ENCODE measurements at regions not wholly inside any gene's neighbourhood (a gene's known extent, or its start where the extent isn't known, plus 50 kb on each side); places are given as distances from the start of the nearest gene placed in this dataset.
"Not testable (repeated sequence)": the region's sequence is repeated elsewhere in the genome, so short reads cannot be mapped to it uniquely, and the experiment has no call there.

- no peaks in the 10 kb centered on the region for H3K9me3 Mint-ChIP-seq
- DNase-seq (ENCODE audit: low spot score in 2 of 2) = no peak
- no peaks in the 10 kb centered on the region for H3K4me1 Mint-ChIP-seq
- no peak for ATAC-seq (ENCODE audit: low read depth)
- H3K27me3 Mint-ChIP-seq = no peaks in the 10 kb centered on the region
- H3K36me3 Mint-ChIP-seq = no peaks in the 10 kb centered on the region
- no peak overlapping the region for H3K27ac Mint-ChIP-seq
- H3K4me3 Mint-ChIP-seq = no peak overlapping the region
Observed at GRCh38 chrX:122880952-122881351, 303.1 kb upstream of the GRIA3 start.

DNA sequence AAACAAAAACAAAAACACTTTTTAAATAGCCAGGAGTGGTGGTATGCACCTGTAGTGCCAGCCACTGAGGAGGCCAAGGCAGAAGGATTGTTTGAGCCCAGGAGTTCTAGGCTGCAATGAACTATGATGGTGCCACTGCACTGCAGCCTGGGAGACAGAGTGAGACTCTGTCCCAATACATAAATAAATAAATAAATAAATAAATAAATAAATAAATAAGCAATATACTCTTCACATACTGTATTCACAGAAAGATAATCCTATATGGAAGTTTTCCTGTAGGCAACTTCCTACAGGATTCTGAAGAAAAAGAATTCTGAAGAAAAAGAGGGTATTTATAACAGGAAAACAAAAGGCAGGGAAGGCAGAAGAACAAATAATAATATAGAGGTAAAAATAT lies 293.3 kb upstream of the GRIA3 start:
- DNase-seq (ENCODE audit: low spot score in 2 of 2) (no peak), ATAC-seq (ENCODE audit: low read depth) (no peak)
- H3K9me3 Mint-ChIP-seq = peaks cover 4% of the 10 kb centered on the region
- no peak overlapping the region for H3K4me3 Mint-ChIP-seq
- no peaks in the 10 kb centered on the region for H3K4me1 Mint-ChIP-seq
- no peaks in the 10 kb centered on the region for H3K36me3 Mint-ChIP-seq
- H3K27me3 Mint-ChIP-seq = no peaks in the 10 kb centered on the region
- no peak overlapping the region for H3K27ac Mint-ChIP-seq

- H3K36me3 Mint-ChIP-seq = no peaks in the 10 kb centered on the region
- H3K27me3 Mint-ChIP-seq = no peaks in the 10 kb centered on the region
- peaks cover 5% of the 10 kb centered on the region for H3K9me3 Mint-ChIP-seq
- no peak overlapping the region for H3K4me3 Mint-ChIP-seq
- ATAC-seq (ENCODE audit: low read depth) (no peak), DNase-seq (ENCODE audit: low spot score in 2 of 2) (no peak)
- H3K27ac Mint-ChIP-seq = no peak overlapping the region
- no peaks in the 10 kb centered on the region for H3K4me1 Mint-ChIP-seq
Observed at GRCh38 chrX:122906726-122907125, 277.4 kb upstream of the GRIA3 start.

DNA sequence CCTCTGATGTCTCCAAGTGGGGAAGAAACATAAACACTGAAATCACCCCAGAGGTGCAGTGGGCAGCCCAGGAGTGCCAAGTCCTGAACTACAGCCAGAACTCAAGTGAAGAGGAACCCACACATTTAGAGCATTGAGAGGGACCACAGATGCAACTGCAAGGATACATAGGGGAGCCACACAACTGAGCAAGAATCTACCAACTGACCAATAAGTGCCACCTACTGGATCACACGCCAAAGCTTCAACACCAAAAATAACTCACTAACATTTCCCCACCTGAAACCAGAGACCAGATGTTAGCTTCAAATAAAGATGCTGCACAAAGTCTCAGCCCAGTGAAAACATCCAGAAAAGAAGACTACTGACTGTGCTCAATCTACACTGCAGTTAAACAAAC lies 276.7 kb upstream of the GRIA3 start:
- no peaks in the 10 kb centered on the region for H3K4me1 Mint-ChIP-seq
- H3K9me3 Mint-ChIP-seq = peaks cover 5% of the 10 kb centered on the region
- H3K27ac Mint-ChIP-seq = no peak overlapping the region
- H3K36me3 Mint-ChIP-seq = no peaks in the 10 kb centered on the region
- ATAC-seq (ENCODE audit: low read depth) = no peak
- no peak for DNase-seq (ENCODE audit: low spot score in 2 of 2)
- no peaks in the 10 kb centered on the region for H3K27me3 Mint-ChIP-seq
- no peak overlapping the region for H3K4me3 Mint-ChIP-seq

DNA sequence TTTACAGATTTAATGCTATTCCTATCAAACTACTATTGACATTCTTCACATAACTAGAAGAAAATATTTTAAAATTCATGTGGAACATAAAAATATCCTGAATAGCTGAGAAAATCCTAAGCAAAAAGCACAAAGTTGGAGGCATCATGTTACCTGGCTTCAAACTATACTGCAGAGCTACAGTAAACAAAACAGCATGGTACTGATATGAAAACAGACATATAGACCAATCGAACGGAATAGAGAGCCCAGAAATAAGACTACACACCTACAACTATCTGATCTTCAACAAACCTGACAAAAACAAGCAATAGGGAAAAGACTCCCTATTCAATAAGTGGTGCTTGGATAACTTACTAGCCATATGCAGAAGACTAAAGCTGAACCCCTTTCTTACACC lies 273.4 kb upstream of the GRIA3 start:
- Mint-ChIP-seq H3K27ac (no peak overlapping the region), H3K4me1 (no peaks in the 10 kb centered on the region), H3K36me3 (no peaks in the 10 kb centered on the region), H3K27me3 (no peaks in the 10 kb centered on the region), H3K9me3 (peaks cover 5% of the 10 kb centered on the region), H3K4me3 (no peak overlapping the region)
- no peak for ATAC-seq (ENCODE audit: low read depth)
- DNase-seq (ENCODE audit: low spot score in 2 of 2) = no peak

- DNase-seq (ENCODE audit: low spot score in 2 of 2) (no peak), ATAC-seq (ENCODE audit: low read depth) (no peak)
- Mint-ChIP-seq H3K4me1 (no peaks in the 10 kb centered on the region), H3K27ac (no peak overlapping the region), H3K9me3 (peaks cover 5% of the 10 kb centered on the region), H3K27me3 (no peaks in the 10 kb centered on the region), H3K36me3 (no peaks in the 10 kb centered on the region), H3K4me3 (no peak overlapping the region)
Observed at GRCh38 chrX:122913134-122913533, 270.9 kb upstream of the GRIA3 start.

DNA sequence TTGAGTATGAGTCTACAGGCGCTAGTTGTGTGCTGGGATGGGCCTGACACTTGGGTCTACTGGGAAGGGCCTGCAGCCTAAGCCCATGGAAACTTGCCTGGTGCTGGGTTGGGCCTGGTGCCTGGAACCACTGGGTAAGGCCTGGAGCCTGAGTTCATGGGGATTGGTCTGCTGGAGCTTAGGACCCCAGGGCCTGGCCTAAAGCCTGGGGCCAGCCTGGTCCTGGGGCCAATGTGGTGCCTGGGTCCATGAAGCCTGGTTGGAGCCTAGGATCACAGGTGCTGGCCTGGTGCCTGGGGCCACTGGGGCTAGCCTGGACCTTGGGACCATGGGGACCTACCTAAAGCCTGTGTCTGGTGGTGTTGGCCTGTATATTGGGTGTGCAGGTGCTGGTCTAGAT lies 270.3 kb upstream of the GRIA3 start:
- no peaks in the 10 kb centered on the region for H3K27me3 Mint-ChIP-seq
- H3K9me3 Mint-ChIP-seq = peaks cover 6% of the 10 kb centered on the region
- no peak overlapping the region for H3K4me3 Mint-ChIP-seq
- no peak overlapping the region for H3K27ac Mint-ChIP-seq
- no peaks in the 10 kb centered on the region for H3K36me3 Mint-ChIP-seq
- ATAC-seq (ENCODE audit: low read depth) (no peak), DNase-seq (ENCODE audit: low spot score in 2 of 2) (no peak)
- H3K4me1 Mint-ChIP-seq = no peaks in the 10 kb centered on the region

DNA sequence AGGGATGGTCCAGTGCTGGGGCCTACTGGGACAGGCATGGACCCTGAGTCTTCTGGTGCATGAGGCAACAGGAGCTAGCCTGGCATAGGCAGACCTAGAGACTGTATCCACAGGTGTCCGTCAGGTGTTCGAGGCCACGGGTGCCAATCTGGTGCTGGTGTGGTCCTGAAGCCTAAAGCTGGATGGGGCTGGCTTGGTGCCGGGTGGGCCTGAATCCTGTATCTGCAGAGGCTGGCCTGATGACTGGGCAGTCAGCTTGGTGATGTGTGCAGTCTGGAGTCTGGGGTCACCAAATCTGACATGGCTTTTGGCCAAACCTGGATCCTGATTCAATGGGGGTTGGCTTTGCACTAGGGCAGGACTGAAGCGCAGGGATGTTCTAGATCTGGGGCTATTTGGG lies 269.8 kb upstream of the GRIA3 start:
- no peak overlapping the region for H3K27ac Mint-ChIP-seq
- H3K4me3 Mint-ChIP-seq = no peak overlapping the region
- ATAC-seq (ENCODE audit: low read depth) (no peak), DNase-seq (ENCODE audit: low spot score in 2 of 2) (no peak)
- H3K36me3 Mint-ChIP-seq = no peaks in the 10 kb centered on the region
- no peaks in the 10 kb centered on the region for H3K4me1 Mint-ChIP-seq
- no peaks in the 10 kb centered on the region for H3K27me3 Mint-ChIP-seq
- peaks cover 6% of the 10 kb centered on the region for H3K9me3 Mint-ChIP-seq

DNA sequence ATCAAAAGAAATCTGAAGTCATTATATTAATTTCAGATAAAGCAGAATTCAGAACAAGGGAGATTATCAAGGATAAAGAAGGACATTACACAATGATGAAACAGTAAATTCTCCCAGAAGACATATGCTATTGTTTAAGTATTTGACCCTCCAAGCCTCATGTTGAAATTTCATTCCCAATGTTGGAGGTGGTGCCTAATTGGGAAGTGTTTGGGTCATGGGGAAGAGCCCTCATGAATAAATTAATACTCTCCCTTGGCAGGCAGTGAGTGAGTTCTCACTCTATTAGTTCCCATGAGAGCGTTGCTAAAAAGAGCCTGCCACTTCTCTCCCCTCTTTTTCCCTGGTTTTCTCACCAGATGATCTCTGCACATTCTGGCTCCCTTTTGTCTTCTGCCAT lies 249.9 kb upstream of the GRIA3 start:
- DNase-seq (ENCODE audit: low spot score in 2 of 2) (no peak), ATAC-seq (ENCODE audit: low read depth) (no peak)
- Mint-ChIP-seq H3K27ac (no peak overlapping the region), H3K36me3 (no peaks in the 10 kb centered on the region), H3K4me1 (no peaks in the 10 kb centered on the region), H3K9me3 (no peaks in the 10 kb centered on the region), H3K27me3 (no peaks in the 10 kb centered on the region), H3K4me3 (no peak overlapping the region)

DNA sequence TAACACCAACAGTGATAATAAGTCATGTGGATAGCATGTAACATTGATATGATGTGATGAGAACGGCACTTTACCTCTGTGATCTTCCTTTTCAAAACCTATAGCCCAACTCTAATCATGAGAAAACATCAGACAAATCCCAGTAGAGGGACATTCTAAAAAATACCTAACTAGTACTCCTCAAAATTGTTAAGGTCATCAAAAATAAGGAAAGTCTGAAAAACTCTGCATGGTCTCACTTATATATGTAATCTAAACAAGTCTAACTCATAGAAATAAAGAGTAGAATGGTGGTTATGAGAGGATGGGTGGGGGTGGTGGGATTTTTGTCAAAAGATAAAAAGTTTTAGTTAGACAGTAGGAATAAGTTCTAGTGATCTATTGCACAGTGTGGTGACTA lies 243.9 kb upstream of the GRIA3 start:
- Mint-ChIP-seq H3K27ac (no peak overlapping the region), H3K9me3 (no peaks in the 10 kb centered on the region), H3K27me3 (no peaks in the 10 kb centered on the region), H3K4me1 (no peaks in the 10 kb centered on the region), H3K4me3 (no peak overlapping the region), H3K36me3 (no peaks in the 10 kb centered on the region)
- ATAC-seq (ENCODE audit: low read depth) (no peak), DNase-seq (ENCODE audit: low spot score in 2 of 2) (no peak)

DNA sequence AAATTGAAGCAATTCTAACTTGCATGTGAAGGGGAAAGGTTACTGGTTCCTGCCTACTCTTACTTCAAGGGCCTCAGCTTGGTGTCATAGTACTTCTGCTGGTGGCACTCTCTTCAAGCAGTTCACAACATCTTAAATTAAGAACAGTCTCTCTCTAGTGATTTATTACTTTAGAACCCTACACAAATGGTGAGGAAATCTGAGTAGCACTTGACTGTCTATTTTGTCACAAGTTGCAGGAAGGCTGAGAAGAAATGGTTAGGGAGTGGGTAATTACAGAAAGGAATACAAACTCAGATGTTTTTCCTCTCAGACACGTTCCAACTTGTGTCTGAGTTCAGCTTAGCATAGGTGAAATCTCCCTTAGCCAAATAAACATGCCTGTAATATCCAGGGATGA lies 242.3 kb upstream of the GRIA3 start:
- no peak overlapping the region for H3K27ac Mint-ChIP-seq
- no peaks in the 10 kb centered on the region for H3K27me3 Mint-ChIP-seq
- no peak overlapping the region for H3K4me3 Mint-ChIP-seq
- ATAC-seq (ENCODE audit: low read depth) (no peak), DNase-seq (ENCODE audit: low spot score in 2 of 2) (no peak)
- H3K9me3 Mint-ChIP-seq = no peaks in the 10 kb centered on the region
- no peaks in the 10 kb centered on the region for H3K36me3 Mint-ChIP-seq
- H3K4me1 Mint-ChIP-seq = no peaks in the 10 kb centered on the region

GRCh38 chrX:122943918-122944317 lies 240.2 kb upstream of the GRIA3 start:
- no peaks in the 10 kb centered on the region for H3K36me3 Mint-ChIP-seq
- H3K4me3 Mint-ChIP-seq = no peak overlapping the region
- ATAC-seq (ENCODE audit: low read depth) = no peak
- H3K27ac Mint-ChIP-seq = no peak overlapping the region
- no peaks in the 10 kb centered on the region for H3K27me3 Mint-ChIP-seq
- H3K4me1 Mint-ChIP-seq = no peaks in the 10 kb centered on the region
- H3K9me3 Mint-ChIP-seq = no peaks in the 10 kb centered on the region
- no peak for DNase-seq (ENCODE audit: low spot score in 2 of 2)

- Mint-ChIP-seq H3K4me3 (no peak overlapping the region), H3K4me1 (no peaks in the 10 kb centered on the region), H3K9me3 (no peaks in the 10 kb centered on the region), H3K36me3 (no peaks in the 10 kb centered on the region), H3K27ac (no peak overlapping the region), H3K27me3 (no peaks in the 10 kb centered on the region)
- DNase-seq (ENCODE audit: low spot score in 2 of 2) (no peak), ATAC-seq (ENCODE audit: low read depth) (no peak)
Observed at GRCh38 chrX:122945328-122945727, 238.8 kb upstream of the GRIA3 start.

GRCh38 chrX:122972604-122973003 lies 211.5 kb upstream of the GRIA3 start:
- H3K36me3 Mint-ChIP-seq = no peaks in the 10 kb centered on the region
- DNase-seq (ENCODE audit: low spot score in 2 of 2) = no peak
- H3K4me3 Mint-ChIP-seq = no peak overlapping the region
- no peaks in the 10 kb centered on the region for H3K27me3 Mint-ChIP-seq
- peaks cover 10% of the 10 kb centered on the region for H3K9me3 Mint-ChIP-seq
- no peak overlapping the region for H3K27ac Mint-ChIP-seq
- no peaks in the 10 kb centered on the region for H3K4me1 Mint-ChIP-seq
- no peak for ATAC-seq (ENCODE audit: low read depth)

- H3K9me3 Mint-ChIP-seq = no peaks in the 10 kb centered on the region
- ATAC-seq (ENCODE audit: low read depth) (no peak), DNase-seq (ENCODE audit: low spot score in 2 of 2) (no peak)
- no peaks in the 10 kb centered on the region for H3K4me1 Mint-ChIP-seq
- no peaks in the 10 kb centered on the region for H3K27me3 Mint-ChIP-seq
- H3K27ac Mint-ChIP-seq = no peak overlapping the region
- H3K36me3 Mint-ChIP-seq = no peaks in the 10 kb centered on the region
- H3K4me3 Mint-ChIP-seq = no peak overlapping the region
Observed at GRCh38 chrX:122982521-122982920, 201.6 kb upstream of the GRIA3 start.

GRCh38 chrX:123002844-123003243 lies 181.2 kb upstream of the GRIA3 start:
- not testable (repeated sequence) for H3K36me3 Mint-ChIP-seq; H3K27ac Mint-ChIP-seq; DNase-seq (ENCODE audit: low spot score in 2 of 2); ATAC-seq (ENCODE audit: low read depth); H3K27me3 Mint-ChIP-seq; H3K4me3 Mint-ChIP-seq; H3K9me3 Mint-ChIP-seq; H3K4me1 Mint-ChIP-seq
